ENCODE measurements at regions not wholly inside any gene's neighbourhood (a gene's known extent, or its start where the extent isn't known, plus 50 kb on each side); places are given as distances from the start of the nearest gene placed in this dataset.
"Not testable (repeated sequence)": the region's sequence is repeated elsewhere in the genome, so short reads cannot be mapped to it uniquely, and the experiment has no call there.

- DNase-seq = no peak
These were observed 802.0 kb downstream of the C12orf50 start for GRCh38 chr12:87227162-87227561.

GRCh38 chr12:87217491-87217890 lies 811.7 kb downstream of the C12orf50 start:
- no peak for DNase-seq

- no peak for DNase-seq
These were observed 812.8 kb downstream of the C12orf50 start for GRCh38 chr12:87216436-87216835.

GRCh38 chr12:87202189-87202588 lies 827.0 kb downstream of the C12orf50 start:
- no peak for DNase-seq

GRCh38 chr12:87201598-87201997 lies 827.6 kb downstream of the C12orf50 start:
- no peak for DNase-seq

GRCh38 chr12:87200289-87200979 lies 828.8 kb downstream of the C12orf50 start:
- DNase-seq = no peak

GRCh38 chr12:87198181-87198580 lies 831.0 kb downstream of the C12orf50 start:
- DNase-seq = no peak

- no peak for DNase-seq
These were observed 832.9 kb downstream of the C12orf50 start for GRCh38 chr12:87196321-87196720.

- DNase-seq = not testable (repeated sequence)
These were observed 834.8 kb downstream of the C12orf50 start for GRCh38 chr12:87194389-87194788.

- no peak for DNase-seq
These were observed 843.8 kb downstream of the C12orf50 start for GRCh38 chr12:87185367-87185766.

- DNase-seq = no peak
These were observed 846.4 kb downstream of the C12orf50 start for GRCh38 chr12:87182696-87183233.

- DNase-seq = peak; percentile 84
These were observed 857.8 kb downstream of the C12orf50 start for GRCh38 chr12:87171356-87171755.

GRCh38 chr12:87169010-87169409 lies 860.2 kb downstream of the C12orf50 start:
- DNase-seq = no peak

- no peak for DNase-seq
These were observed 863.3 kb downstream of the C12orf50 start for GRCh38 chr12:87165733-87166375.

GRCh38 chr12:87163122-87163521 lies 866.1 kb downstream of the C12orf50 start:
- DNase-seq = no peak

GRCh38 chr12:87160848-87161601 lies 868.2 kb downstream of the C12orf50 start:
- DNase-seq = no peak

- no peak for DNase-seq
These were observed 871.4 kb downstream of the C12orf50 start for GRCh38 chr12:87157791-87158190.

- DNase-seq = no peak
These were observed 873.6 kb downstream of the C12orf50 start for GRCh38 chr12:87155621-87156020.

- DNase-seq = no peak
These were observed 876.2 kb downstream of the C12orf50 start for GRCh38 chr12:87152841-87153528.

- no peak for DNase-seq
These were observed 877.1 kb downstream of the C12orf50 start for GRCh38 chr12:87152075-87152474.

- DNase-seq = no peak
These were observed 878.1 kb downstream of the C12orf50 start for GRCh38 chr12:87150969-87151662.

GRCh38 chr12:87142342-87142741 lies 886.2 kb upstream of the MGAT4C start:
- no peak for DNase-seq

Measured in NCI-H146 (cell line).